ENCODE measurements at regions not wholly inside any gene's neighbourhood (a gene's known extent, or its start where the extent isn't known, plus 50 kb on each side); places are given as distances from the start of the nearest gene placed in this dataset.

DNA sequence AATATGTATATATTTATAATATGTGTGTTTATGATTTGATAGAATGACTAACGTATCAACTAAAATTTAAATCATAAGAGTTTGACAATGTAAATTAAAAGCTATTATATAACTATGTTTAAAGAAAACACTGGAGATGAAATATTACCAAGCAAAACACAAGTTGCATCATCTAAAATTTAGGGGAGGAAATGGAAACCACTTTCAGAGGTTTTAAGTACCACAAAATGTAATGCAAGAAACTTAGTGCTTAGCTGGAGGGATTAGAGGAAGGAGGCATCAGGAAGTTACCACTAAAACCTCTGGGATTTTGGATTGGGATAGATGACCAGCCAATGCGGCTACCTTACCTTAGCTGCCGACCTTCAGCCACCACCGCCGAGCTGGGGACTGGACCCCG, 1192.1 kb upstream of the PRKX start:
- ChIA-PET CTCF (no interaction called here), POLR2A (ENCODE audit: unreplicated experiment) (no interaction called here)
- WGBS, 2 experiments (ENCODE audit: extremely low coverage in 2 of 2, insufficient read length in 1 of 2): 62% methylated on average over 4 of the region's 6 CpGs; no CpG with 5 or more reads in 1 of the 2 experiments
- in situ Hi-C loops (cut with MboI; ENCODE audit: low sequenced_read_pairs) (no loop called here), dilution Hi-C loops (cut with HindIII; ENCODE audit: low sequenced_read_pairs, unreplicated experiment) (no loop called here), intact Hi-C loops (cut with micrococcal nuclease) (no loop called here)
- Histone ChIP-seq H4K8ac (ENCODE audit: low read depth in 2 of 2, low read length in 2 of 2) (no peak overlapping the region), H2AFZ (replicated peaks; ENCODE audit: low read length, poor library complexity) (no peak overlapping the region), H2AK5ac (ENCODE audit: low read depth, low read length) (no peak overlapping the region), H4K5ac (ENCODE audit: low read depth, low read length) (no peak overlapping the region), H3K14ac (replicated peaks; ENCODE audit: low read depth, low read length) (no peak overlapping the region), H3K4me2 (ENCODE audit: low read depth, low read length) (no peak overlapping the region), H3K36me3 (ENCODE audit: control insufficient read depth, insufficient read depth, low read length) (no peaks in the 10 kb centered on the region), H3K27me3 (ENCODE audit: control insufficient read depth, insufficient read depth, low read length) (no peaks in the 10 kb centered on the region), H4K20me1 (ENCODE audit: insufficient read depth, low read length) (no peaks in the 10 kb centered on the region), H3K9me1 (ENCODE audit: insufficient read depth, low read length) (no peaks in the 10 kb centered on the region), H2BK15ac (ENCODE audit: low read depth, low read length) (no peak overlapping the region), H3K27ac (ENCODE audit: insufficient read depth, low read length) (no peak overlapping the region), H2BK20ac (ENCODE audit: low read depth, low read length) (no peak overlapping the region), H3K9ac (ENCODE audit: low read depth, low read length) (no peak overlapping the region), H4K91ac (ENCODE audit: insufficient read depth, low read depth, low read length) (no peak overlapping the region), H3K79me1 (ENCODE audit: low read depth in 1 of 2, low read length in 2 of 2) (no peaks in the 10 kb centered on the region), H3K18ac (ENCODE audit: low read depth, low read length) (no peak overlapping the region), H2BK5ac (ENCODE audit: low read depth, low read length, poor library complexity, severe bottlenecking) (no peak overlapping the region), H2AK9ac (replicated peaks; ENCODE audit: low read depth, low read length, poor library complexity) (no peak overlapping the region), H3K4me3 (ENCODE audit: insufficient read depth, low read depth, low read length) (no peak overlapping the region), H3K23ac (ENCODE audit: low read depth, low read length) (no peak overlapping the region), H3K4ac (ENCODE audit: low read depth, low read length) (no peak overlapping the region), H3K56ac (ENCODE audit: extremely low read depth, insufficient read depth, low read length) (no peak overlapping the region), H2BK120ac (ENCODE audit: low read depth, low read length) (no peak overlapping the region), H3K9me3 (ENCODE audit: control insufficient read depth, insufficient read depth, low read length) (peaks cover 7% of the 10 kb centered on the region), H3K4me1 (ENCODE audit: control insufficient read depth, insufficient read depth, low read length) (no peaks in the 10 kb centered on the region)
- BruUV-seq (replicated peaks): no TSS peak
- DNase-seq (no peak), ATAC-seq (ENCODE audit: low read depth) (no peak)
- no peak for TF ChIP-seq NFE2L2 (IDR thresholded peaks at IDR 0.05; ENCODE audit: low read depth, low read length)
- TF ChIP-seq MAZ (IDR thresholded peaks at IDR 0.05; ENCODE audit: borderline replicate concordance, low read depth, low read length): no peak
- TF ChIP-seq RCOR1 (IDR thresholded peaks at IDR 0.05; ENCODE audit: insufficient replicate concordance, low read length): no peak

Measured in IMR-90 (cell line).